SH-SY5Y (cell line): ENCODE measurements at regions not wholly inside any gene's neighbourhood (a gene's known extent, or its start where the extent isn't known, plus 50 kb on each side); places are given as distances from the start of the nearest gene placed in this dataset.

Source experiments
- GATA2 ChIP-seq: IDR thresholded peaks from 2 replicates; pipeline ENCODE4 v1.6.1; 2011; ENCODE audit warnings: mild to moderate bottlenecking, low read depth, low read length
- GATA3 ChIP-seq: IDR thresholded peaks from 2 replicates; pipeline ENCODE4 v1.6.1; 2011; ENCODE audit warnings: low read depth, mild to moderate bottlenecking, low read length, moderate library complexity

GRCh38 chr6:134455319-134455718 lies 137.4 kb upstream of the SGK1 start:
- TF ChIP-seq GATA2 (no peak), GATA3 (no peak)
